SK-N-SH treated with all-trans-retinoic acid at 6 μM for 48 hours (cell line): ENCODE measurements at regions not wholly inside any gene's neighbourhood (a gene's known extent, or its start where the extent isn't known, plus 50 kb on each side); places are given as distances from the start of the nearest gene placed in this dataset.

ENCODE experiments used
- CSRNP3 ChIP-seq: fragments of 250-450 bp; sonication (Bioruptor Pico); IDR thresholded peaks from 2 replicates; pipeline ENCODE4 v1.5.1; 2021; ENCODE audit warnings: mild to moderate bottlenecking, moderate library complexity
- GLIS3 ChIP-seq: fragments of 250-450 bp; sonication (Bioruptor Pico); IDR thresholded peaks from 2 replicates; pipeline ENCODE4 v1.5.0; 2020; ENCODE audit warnings: mild to moderate bottlenecking, moderate library complexity
- ZFP30 ChIP-seq: fragments of 450-650 bp; formaldehyde crosslinking; IDR thresholded peaks from 2 replicates; pipeline ENCODE4 v1.5.0; 2022; ENCODE audit warnings: mild to moderate bottlenecking, moderate library complexity

- no peak for TF ChIP-seq ZFP30 (CRISPR knock-in tag)
- TF ChIP-seq CSRNP3 (CRISPR knock-in tag) = no peak
- TF ChIP-seq GLIS3 (CRISPR knock-in tag) = no peak
These were observed 66.7 kb upstream of the IL6 start for GRCh38 chr7:22660293-22660692.
